K562 (cell line): ENCODE measurements at regions not wholly inside any gene's neighbourhood (a gene's known extent, or its start where the extent isn't known, plus 50 kb on each side); places are given as distances from the start of the nearest gene placed in this dataset.

ENCODE experiments used
- FOXK2 ChIP-seq, 2 experiments: fragments of 450-650 bp; IDR thresholded peaks in 1 of 2; conservative IDR thresholded peaks in 1 of 2; 2 replicates each; pipeline ENCODE4 v1.6.1; 2016; ENCODE audit warnings: low read depth in 2 of 2, mild to moderate bottlenecking in 1 of 2
- YBX1 ChIP-seq: fragments of 450-650 bp; IDR thresholded peaks from 2 replicates; pipeline ENCODE4 v1.7.1; 2016; ENCODE audit warnings: mild to moderate bottlenecking
- ZNF316 ChIP-seq: fragments of 450-650 bp; IDR thresholded peaks from 2 replicates; pipeline ENCODE4 v1.6.1; 2016
- TF ChIP-seq, protein P1 (sequence below): fragments of 250-450 bp; sonication (Bioruptor Pico); IDR thresholded peaks from 2 replicates; pipeline ENCODE4 v1.4.0; 2020; ENCODE audit warnings: mild to moderate bottlenecking, moderate library complexity
- TF ChIP-seq, protein P2 (sequence below): fragments of 250-450 bp; sonication (Bioruptor Pico); IDR thresholded peaks from 2 replicates; pipeline ENCODE4 v1.5.0; 2021; ENCODE audit warnings: mild to moderate bottlenecking, moderate library complexity
- TF ChIP-seq, protein P3 (sequence below): sonication (generic); formaldehyde crosslinking; IDR thresholded peaks from 2 replicates; pipeline ENCODE4 v1.8.0; 2022; ENCODE audit warnings: mild to moderate bottlenecking, missing genetic modification reagents

DNA sequence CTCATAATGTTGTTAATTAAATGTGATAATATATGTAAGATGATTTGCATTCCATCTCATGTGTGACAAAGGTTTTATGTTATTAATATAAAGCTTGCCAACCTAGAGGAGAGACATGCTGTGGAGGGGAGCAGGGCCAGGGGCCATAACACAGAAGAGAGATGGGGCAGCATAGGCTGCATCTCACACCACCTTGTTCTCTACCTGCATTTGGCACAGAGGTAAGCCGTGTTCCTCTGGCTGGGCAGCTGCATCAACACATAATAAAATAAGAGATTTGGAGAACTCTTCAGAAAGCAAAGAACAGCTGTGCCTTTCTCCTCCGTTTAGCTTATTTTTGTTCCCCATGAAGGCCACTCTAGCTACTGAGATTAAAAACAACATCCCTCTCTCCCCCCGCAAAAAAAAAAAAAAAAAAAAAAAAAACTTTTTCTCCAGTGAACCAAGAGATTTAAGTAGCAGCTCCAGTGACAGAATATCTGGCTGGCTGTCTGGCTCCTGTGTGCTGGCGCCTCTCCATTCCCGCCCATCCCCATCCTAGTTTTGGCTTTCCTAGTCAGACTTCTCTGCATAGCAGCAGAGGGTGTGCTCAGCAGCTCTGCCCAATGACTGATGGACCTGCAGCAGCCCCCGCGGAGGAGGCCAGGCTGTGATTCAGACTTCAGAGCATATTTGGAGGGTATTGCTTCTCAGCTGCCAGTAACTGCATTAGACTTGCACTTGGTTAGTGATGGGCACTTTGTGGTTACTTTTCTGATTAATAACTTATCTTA, 52.2 kb upstream of the STXBP5L start (continued):
- TF ChIP-seq, protein P1, sequence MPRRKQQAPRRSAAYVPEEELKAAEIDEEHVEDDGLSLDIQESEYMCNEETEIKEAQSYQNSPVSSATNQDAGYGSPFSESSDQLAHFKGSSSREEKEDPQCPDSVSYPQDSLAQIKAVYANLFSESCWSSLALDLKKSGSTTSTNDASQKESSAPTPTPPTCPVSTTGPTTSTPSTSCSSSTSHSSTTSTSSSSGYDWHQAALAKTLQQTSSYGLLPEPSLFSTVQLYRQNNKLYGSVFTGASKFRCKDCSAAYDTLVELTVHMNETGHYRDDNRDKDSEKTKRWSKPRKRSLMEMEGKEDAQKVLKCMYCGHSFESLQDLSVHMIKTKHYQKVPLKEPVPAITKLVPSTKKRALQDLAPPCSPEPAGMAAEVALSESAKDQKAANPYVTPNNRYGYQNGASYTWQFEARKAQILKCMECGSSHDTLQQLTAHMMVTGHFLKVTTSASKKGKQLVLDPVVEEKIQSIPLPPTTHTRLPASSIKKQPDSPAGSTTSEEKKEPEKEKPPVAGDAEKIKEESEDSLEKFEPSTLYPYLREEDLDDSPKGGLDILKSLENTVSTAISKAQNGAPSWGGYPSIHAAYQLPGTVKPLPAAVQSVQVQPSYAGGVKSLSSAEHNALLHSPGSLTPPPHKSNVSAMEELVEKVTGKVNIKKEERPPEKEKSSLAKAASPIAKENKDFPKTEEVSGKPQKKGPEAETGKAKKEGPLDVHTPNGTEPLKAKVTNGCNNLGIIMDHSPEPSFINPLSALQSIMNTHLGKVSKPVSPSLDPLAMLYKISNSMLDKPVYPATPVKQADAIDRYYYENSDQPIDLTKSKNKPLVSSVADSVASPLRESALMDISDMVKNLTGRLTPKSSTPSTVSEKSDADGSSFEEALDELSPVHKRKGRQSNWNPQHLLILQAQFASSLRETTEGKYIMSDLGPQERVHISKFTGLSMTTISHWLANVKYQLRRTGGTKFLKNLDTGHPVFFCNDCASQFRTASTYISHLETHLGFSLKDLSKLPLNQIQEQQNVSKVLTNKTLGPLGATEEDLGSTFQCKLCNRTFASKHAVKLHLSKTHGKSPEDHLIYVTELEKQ, result no peak
- TF ChIP-seq, protein P2, sequence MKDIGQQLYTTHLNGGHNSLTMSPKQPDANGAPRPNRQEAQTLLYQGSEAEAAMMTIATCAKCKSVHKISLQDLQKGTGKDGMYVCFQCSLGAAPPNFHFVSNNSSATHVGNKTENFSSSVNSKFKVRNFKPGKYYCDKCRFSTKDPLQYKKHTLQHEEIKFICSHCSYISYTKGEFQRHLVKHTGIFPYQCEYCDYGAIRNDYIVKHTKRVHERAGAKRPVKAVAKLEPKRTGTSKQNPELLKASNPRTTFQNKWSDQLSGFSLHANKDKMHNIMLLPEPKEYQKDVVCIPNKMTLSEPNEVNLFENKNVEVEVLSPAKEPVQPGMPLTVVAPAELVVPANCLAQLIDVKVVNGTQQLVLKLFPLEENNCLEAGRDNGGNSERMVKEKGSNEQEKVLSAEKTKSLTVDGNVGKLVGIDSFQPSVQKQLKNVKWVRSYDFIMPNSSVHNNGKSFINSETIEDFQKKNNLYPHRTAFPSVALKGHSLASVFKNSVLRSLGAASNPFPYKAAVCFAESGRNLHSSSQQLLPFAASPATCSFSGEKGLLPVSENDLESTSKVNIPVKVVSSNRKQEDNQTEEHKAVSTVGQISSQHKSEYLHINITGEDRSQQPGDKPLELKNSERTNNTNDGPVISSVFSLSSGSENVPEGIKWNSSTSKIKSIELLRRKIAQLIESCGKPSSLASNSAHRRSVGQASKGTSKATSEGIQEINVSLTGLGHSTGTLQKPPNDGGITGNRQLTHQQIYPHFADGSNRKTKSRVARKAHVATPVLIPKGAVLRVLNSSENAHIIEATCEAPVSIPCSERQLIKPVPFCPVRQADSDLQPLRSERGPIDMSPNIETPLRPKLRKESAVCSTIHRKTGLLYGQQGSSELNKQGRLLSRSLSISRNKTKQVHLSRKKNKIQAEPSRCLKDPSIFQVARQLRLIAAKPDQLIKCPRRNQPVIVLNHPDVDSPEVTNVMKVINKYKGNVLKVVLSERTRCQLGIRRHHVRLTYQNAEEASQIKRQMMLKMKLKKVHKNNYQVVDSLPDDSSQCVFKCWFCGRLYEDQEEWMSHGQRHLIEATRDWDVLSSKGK (CRISPR knock-in tag), result no peak
- no peak for TF ChIP-seq YBX1
- TF ChIP-seq FOXK2 (conservative IDR thresholded peaks at IDR 0.05 in 1 of 2, IDR thresholded peaks at IDR 0.05 in 1 of 2; ENCODE audit: low read depth in 2 of 2), result no peak
- TF ChIP-seq, protein P3, sequence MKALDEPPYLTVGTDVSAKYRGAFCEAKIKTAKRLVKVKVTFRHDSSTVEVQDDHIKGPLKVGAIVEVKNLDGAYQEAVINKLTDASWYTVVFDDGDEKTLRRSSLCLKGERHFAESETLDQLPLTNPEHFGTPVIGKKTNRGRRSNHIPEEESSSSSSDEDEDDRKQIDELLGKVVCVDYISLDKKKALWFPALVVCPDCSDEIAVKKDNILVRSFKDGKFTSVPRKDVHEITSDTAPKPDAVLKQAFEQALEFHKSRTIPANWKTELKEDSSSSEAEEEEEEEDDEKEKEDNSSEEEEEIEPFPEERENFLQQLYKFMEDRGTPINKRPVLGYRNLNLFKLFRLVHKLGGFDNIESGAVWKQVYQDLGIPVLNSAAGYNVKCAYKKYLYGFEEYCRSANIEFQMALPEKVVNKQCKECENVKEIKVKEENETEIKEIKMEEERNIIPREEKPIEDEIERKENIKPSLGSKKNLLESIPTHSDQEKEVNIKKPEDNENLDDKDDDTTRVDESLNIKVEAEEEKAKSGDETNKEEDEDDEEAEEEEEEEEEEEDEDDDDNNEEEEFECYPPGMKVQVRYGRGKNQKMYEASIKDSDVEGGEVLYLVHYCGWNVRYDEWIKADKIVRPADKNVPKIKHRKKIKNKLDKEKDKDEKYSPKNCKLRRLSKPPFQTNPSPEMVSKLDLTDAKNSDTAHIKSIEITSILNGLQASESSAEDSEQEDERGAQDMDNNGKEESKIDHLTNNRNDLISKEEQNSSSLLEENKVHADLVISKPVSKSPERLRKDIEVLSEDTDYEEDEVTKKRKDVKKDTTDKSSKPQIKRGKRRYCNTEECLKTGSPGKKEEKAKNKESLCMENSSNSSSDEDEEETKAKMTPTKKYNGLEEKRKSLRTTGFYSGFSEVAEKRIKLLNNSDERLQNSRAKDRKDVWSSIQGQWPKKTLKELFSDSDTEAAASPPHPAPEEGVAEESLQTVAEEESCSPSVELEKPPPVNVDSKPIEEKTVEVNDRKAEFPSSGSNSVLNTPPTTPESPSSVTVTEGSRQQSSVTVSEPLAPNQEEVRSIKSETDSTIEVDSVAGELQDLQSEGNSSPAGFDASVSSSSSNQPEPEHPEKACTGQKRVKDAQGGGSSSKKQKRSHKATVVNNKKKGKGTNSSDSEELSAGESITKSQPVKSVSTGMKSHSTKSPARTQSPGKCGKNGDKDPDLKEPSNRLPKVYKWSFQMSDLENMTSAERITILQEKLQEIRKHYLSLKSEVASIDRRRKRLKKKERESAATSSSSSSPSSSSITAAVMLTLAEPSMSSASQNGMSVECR, result no peak
- TF ChIP-seq ZNF316, result no peak
- TF ChIP-seq, all 486 proteins: peak for 0
